Fibroblast of lung (primary cell): ENCODE measurements at regions not wholly inside any gene's neighbourhood (a gene's known extent, or its start where the extent isn't known, plus 50 kb on each side); places are given as distances from the start of the nearest gene placed in this dataset.

Source experiments
- DNase-seq, 2 donors: peaks; one replicate each; pipeline versions ENCODE4 v3.0.0 to v3.0.0-alpha.2; 2010; ENCODE audit warnings: low read depth in 2 of 2
- H2AFZ ChIP-seq: 2 replicates; pipeline ENCODE4 v1.5.1; 2012; ENCODE audit warnings: low read length, control low read depth, inconsistent platforms
- H3K27ac ChIP-seq: 2 replicates; pipeline ENCODE4 v1.5.1; 2011; ENCODE audit warnings: low read length, control low read depth; ENCODE audit not compliant: insufficient read depth
- H3K27me3 ChIP-seq: 2 replicates; pipeline ENCODE4 v1.5.1; 2011; ENCODE audit warnings: mild to moderate bottlenecking, low read length; ENCODE audit not compliant: control insufficient read depth, insufficient read depth
- H3K36me3 ChIP-seq: 2 replicates; pipeline ENCODE4 v1.5.1; 2011; ENCODE audit warnings: low read length; ENCODE audit not compliant: control insufficient read depth, insufficient read depth
- H3K4me1 ChIP-seq: 2 replicates; pipeline ENCODE4 v1.5.1; 2011; ENCODE audit warnings: low read length; ENCODE audit not compliant: control insufficient read depth, insufficient read depth; ENCODE audit errors: extremely low read depth
- H3K4me2 ChIP-seq: 2 replicates; pipeline ENCODE4 v1.5.1; 2011; ENCODE audit warnings: low read length, control low read depth; ENCODE audit not compliant: insufficient read depth; ENCODE audit errors: extremely low read depth
- H3K4me3 ChIP-seq, 4 experiments: fragments of 200-600 bp in 1 of 4; sonication (generic) in 1 of 4; replicated peaks in 1 of 4; 2 replicates each; pipeline ENCODE4 v1.5.1; 2011 to 2016; ENCODE audit warnings: low read length in 4 of 4, low read depth in 3 of 4, mild to moderate bottlenecking in 3 of 4, control low read depth in 2 of 4, inconsistent platforms in 1 of 4, mixed read lengths in 1 of 4; ENCODE audit not compliant: insufficient read depth in 1 of 4; ENCODE audit errors: control extremely low read depth in 1 of 4
- H3K79me2 ChIP-seq: 2 replicates; pipeline ENCODE4 v1.5.1; 2012; ENCODE audit warnings: mild to moderate bottlenecking, low read length, inconsistent platforms; ENCODE audit not compliant: control insufficient read depth, insufficient read depth
- H3K9ac ChIP-seq: 2 replicates; pipeline ENCODE4 v1.5.1; 2011; ENCODE audit warnings: mild to moderate bottlenecking, low read length, control low read depth; ENCODE audit not compliant: insufficient read depth
- H3K9me3 ChIP-seq: 2 replicates; pipeline ENCODE4 v1.5.1; 2012; ENCODE audit warnings: low read depth, low read length; ENCODE audit not compliant: control insufficient read depth, insufficient read depth
- H4K20me1 ChIP-seq: 2 replicates; pipeline ENCODE4 v1.5.1; 2011; ENCODE audit warnings: low read length; ENCODE audit not compliant: control insufficient read depth, insufficient read depth; ENCODE audit errors: extremely low read depth
- EZH2 ChIP-seq: IDR thresholded peaks from 2 replicates; pipeline ENCODE4 v1.5.1; 2012; ENCODE audit warnings: low read length, control low read depth, mild to moderate bottlenecking; ENCODE audit errors: missing control alignments
- TF ChIP-seq, protein P1 (sequence below), 2 donors: IDR thresholded peaks in 1 of 2; conservative IDR thresholded peaks in 1 of 2; 1 replicate in 1 of 2; 2 replicates in 1 of 2; pipeline ENCODE4 v1.5.1; 2011 to 2012; ENCODE audit warnings: low read length in 2 of 2, control low read depth in 1 of 2, inconsistent platforms in 1 of 2, low read depth in 1 of 2, mild to moderate bottlenecking in 1 of 2

DNA sequence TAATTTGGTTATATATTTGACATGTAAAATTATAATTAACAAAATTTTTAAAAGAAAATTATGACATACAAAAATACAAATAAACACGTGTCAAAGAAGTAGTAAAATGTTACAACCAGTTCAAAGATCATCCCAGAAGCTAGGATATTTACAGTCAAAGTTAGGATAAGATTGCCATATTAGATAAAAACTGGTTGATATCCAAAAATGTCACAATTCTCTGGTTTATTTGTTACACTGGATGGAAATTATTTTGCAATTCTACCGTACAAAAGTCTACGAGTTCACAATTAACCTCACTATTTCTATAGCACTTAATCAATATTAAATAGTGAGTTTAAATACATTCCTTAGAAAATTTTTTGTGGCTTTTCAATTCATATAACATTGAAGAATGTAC lies 673.8 kb downstream of the GBE1 start:
- no peaks in the 10 kb centered on the region for H3K79me2 ChIP-seq
- no peak for TF ChIP-seq EZH2
- TF ChIP-seq, protein P1, sequence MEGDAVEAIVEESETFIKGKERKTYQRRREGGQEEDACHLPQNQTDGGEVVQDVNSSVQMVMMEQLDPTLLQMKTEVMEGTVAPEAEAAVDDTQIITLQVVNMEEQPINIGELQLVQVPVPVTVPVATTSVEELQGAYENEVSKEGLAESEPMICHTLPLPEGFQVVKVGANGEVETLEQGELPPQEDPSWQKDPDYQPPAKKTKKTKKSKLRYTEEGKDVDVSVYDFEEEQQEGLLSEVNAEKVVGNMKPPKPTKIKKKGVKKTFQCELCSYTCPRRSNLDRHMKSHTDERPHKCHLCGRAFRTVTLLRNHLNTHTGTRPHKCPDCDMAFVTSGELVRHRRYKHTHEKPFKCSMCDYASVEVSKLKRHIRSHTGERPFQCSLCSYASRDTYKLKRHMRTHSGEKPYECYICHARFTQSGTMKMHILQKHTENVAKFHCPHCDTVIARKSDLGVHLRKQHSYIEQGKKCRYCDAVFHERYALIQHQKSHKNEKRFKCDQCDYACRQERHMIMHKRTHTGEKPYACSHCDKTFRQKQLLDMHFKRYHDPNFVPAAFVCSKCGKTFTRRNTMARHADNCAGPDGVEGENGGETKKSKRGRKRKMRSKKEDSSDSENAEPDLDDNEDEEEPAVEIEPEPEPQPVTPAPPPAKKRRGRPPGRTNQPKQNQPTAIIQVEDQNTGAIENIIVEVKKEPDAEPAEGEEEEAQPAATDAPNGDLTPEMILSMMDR (conservative IDR thresholded peaks at IDR 0.05 in 1 of 2, IDR thresholded peaks at IDR 0.05 in 1 of 2; ENCODE audit: low read depth in 1 of 2, low read length in 2 of 2) = no peak
- H3K4me3 ChIP-seq = no peak overlapping the region
- H3K9ac ChIP-seq = no peak overlapping the region
- no peak for DNase-seq
- no peak overlapping the region for H2AFZ ChIP-seq
- H3K27me3 ChIP-seq = no peaks in the 10 kb centered on the region
- H3K4me1 ChIP-seq = no peaks in the 10 kb centered on the region
- H3K36me3 ChIP-seq = no peaks in the 10 kb centered on the region
- H4K20me1 ChIP-seq = no peaks in the 10 kb centered on the region
- H3K27ac ChIP-seq = no peak overlapping the region
- H3K4me2 ChIP-seq = no peak overlapping the region
- H3K9me3 ChIP-seq = no peaks in the 10 kb centered on the region

DNA sequence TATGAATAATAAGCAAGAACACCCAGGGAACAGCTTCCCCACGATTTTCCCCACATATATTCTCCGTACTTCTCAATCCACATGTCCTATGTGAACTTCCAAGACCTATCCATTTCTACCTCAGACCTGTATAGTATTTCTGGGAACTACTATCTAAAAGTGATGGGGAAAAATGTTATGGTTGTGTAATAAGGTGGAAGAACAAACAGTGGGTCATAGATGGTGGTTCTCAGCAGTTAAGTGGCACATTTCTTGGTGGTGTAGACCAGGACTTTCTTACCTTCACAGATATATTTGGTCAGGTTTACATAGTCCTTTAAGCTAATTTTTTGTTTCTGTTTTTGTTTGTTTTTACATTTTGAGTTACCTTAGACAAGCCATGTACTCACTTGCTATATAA lies 675.1 kb downstream of the GBE1 start:
- H2AFZ ChIP-seq = no peak overlapping the region
- TF ChIP-seq EZH2 = no peak
- TF ChIP-seq, protein P1 (conservative IDR thresholded peaks at IDR 0.05 in 1 of 2, IDR thresholded peaks at IDR 0.05 in 1 of 2; ENCODE audit: low read depth in 1 of 2, low read length in 2 of 2) = no peak
- H3K9ac ChIP-seq = no peak overlapping the region
- H3K9me3 ChIP-seq = no peaks in the 10 kb centered on the region
- no peaks in the 10 kb centered on the region for H4K20me1 ChIP-seq
- H3K36me3 ChIP-seq = no peaks in the 10 kb centered on the region
- no peak overlapping the region for H3K4me2 ChIP-seq
- DNase-seq = no peak
- no peaks in the 10 kb centered on the region for H3K79me2 ChIP-seq
- H3K4me3 ChIP-seq = no peak overlapping the region
- H3K4me1 ChIP-seq = no peaks in the 10 kb centered on the region
- H3K27me3 ChIP-seq = no peaks in the 10 kb centered on the region
- H3K27ac ChIP-seq = no peak overlapping the region

DNA sequence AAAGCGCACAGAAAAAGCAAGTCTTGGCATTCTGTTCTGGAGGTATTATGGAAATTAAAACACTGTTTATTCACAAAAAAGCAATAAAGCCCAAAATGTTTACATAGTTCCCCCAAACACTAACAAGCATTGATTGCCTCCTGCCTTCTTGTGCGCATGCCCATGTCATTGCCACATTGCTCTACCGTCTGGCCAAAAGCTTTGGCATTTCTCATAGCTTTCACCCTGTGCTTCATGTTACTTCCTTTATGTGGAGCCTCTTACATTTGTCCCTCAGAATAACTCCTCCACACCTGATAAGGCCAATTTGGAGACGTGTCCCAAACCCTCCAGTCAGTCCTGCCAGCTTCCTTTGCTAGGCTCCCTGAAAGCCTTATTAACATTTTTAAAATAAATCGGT lies 680.8 kb downstream of the GBE1 start:
- no peak overlapping the region for H3K4me3 ChIP-seq
- H3K4me2 ChIP-seq = no peak overlapping the region
- no peak overlapping the region for H3K9ac ChIP-seq
- no peaks in the 10 kb centered on the region for H3K79me2 ChIP-seq
- no peak for DNase-seq
- H3K27ac ChIP-seq = no peak overlapping the region
- H4K20me1 ChIP-seq = no peaks in the 10 kb centered on the region
- no peaks in the 10 kb centered on the region for H3K27me3 ChIP-seq
- no peaks in the 10 kb centered on the region for H3K36me3 ChIP-seq
- H3K9me3 ChIP-seq = no peaks in the 10 kb centered on the region
- no peaks in the 10 kb centered on the region for H3K4me1 ChIP-seq
- no peak overlapping the region for H2AFZ ChIP-seq
- TF ChIP-seq EZH2 = no peak
- TF ChIP-seq, protein P1 (conservative IDR thresholded peaks at IDR 0.05 in 1 of 2, IDR thresholded peaks at IDR 0.05 in 1 of 2; ENCODE audit: low read depth in 1 of 2, low read length in 2 of 2) = no peak
